CD4-positive, alpha-beta T cell treated with Interleukin-6 for 4 hours (primary cell): ENCODE measurements at regions not wholly inside any gene's neighbourhood (a gene's known extent, or its start where the extent isn't known, plus 50 kb on each side); places are given as distances from the start of the nearest gene placed in this dataset.

ENCODE experiments used
- DNase-seq: peaks from one replicate; pipeline ENCODE4 v3.0.0-alpha.2; 2020; ENCODE audit warnings: mixed read lengths

DNA sequence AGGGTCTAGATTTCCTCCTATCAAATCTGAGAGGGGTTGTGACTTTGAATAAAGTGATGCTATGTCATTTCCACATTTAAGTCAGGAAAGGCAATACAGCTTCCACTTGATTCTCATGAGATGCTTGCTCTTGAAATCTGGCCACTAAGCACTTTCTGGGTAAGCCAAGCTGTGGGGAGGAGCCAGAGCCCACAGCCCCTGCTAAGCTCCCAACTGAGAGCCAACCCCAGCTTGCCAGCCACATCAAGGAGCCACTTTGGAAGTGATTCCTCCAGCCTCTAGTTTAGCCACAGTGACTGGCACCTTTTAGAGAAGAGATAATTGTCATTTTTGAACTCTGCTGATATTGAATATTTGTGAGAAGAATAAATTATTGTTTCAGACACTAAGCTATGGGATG is 1441.5 kb upstream of the IGFBP7 start:
- no peak for DNase-seq

DNA sequence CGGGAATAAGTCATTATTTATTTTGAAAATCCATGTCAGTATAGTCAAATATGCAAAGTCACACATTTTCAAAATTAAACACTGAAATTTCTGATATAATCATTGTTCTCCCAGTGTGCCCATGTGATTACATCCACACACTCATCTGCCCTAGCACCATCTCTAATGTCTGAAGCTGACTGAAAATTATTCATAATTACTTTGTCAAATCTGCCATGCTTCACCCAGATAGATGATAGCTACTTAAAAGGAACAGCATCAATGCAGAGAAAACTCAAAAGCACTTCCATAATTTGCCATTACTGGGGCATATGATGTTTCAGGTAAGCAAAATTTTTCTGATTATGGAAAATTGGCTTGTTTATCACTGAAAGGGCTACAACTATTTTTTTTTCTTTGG is 1433.3 kb upstream of the IGFBP7 start:
- DNase-seq: no peak

DNA sequence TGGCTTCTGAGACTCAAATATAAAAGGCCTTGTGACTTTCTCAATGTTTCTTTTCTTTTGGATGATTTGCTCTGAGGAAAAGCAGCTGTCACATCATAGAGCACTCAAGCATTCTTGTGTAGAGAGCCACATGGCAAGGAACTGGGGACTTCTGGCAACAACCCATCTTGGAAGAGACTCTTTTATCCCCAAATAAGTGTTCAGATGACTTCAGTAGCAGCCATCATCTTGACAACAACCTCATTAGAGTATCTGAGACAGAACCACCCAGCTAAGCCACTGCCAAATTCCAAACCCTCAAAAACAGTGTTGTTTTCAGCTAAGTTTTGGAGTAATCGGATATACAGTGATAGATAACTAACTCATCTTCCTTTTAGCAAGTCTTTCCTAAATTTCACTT is 1431.7 kb upstream of the IGFBP7 start:
- DNase-seq: no peak

- no peak for DNase-seq
Measured at GRCh38 chr4:58522765-58523382, 1412.7 kb upstream of the IGFBP7 start.

DNA sequence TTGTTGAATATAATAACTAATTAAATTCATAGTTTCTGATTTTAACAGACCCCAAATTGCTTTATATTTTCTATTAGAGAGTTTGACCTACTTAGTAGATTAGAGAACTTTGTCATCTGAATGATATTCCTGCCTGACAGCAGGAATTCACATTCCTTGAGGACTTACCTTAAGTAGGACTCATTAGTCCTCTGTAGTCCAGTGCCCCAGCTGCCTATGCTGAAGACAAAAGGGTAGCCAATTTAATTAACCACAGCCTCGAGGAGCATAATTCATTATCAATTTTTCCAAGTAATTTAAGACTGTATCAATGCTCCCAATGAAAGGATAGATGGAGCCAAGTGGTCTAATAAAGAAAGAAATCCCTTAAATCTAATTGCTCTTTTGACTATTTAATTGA is 1405.0 kb upstream of the IGFBP7 start:
- DNase-seq: no peak

- DNase-seq: no peak
Measured at GRCh38 chr4:58514299-58514698, 1404.1 kb upstream of the IGFBP7 start.

- no peak for DNase-seq
Measured at GRCh38 chr4:58510652-58511051, 1400.5 kb upstream of the IGFBP7 start.

DNA sequence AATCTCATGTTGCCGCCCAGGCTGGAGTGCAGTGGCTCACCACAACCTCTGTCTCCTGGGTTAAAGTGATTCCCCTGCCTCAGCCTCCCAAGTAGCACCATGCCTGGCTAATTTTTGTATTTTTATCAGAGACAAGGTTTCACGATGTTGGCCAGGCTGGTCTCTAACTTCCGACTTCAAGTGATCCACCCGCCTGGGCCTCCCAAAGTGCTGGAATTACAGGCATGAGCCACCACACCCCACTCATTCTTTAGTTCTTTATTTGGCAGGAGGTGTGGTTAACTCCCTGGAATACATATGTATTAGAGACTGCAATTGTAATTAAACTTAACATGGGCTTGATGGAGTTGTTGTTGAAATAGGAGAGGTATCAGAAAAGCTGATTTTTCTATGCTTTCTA is 1396.9 kb upstream of the IGFBP7 start:
- no peak for DNase-seq

- no peak for DNase-seq
Measured at GRCh38 chr4:58502839-58503238, 1392.7 kb upstream of the IGFBP7 start.

DNA sequence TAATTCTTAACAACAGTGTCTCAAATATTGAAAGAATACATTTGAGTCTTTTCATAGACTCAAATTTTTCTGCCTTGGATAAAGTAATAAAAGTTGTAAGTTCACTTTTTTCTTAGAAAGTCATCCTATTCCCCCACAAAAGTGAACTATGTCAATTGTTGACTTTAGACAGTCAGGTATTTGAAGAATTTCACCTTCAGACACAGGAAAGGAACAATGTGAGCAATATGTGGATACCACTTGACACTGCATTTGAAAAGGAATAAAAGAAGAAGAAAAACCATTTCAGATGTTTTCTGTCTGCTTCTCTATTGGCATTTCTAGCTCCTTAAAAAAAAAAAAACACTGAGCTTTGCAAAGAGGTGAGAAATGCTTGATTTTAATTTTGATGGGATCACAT is 1389.0 kb upstream of the IGFBP7 start:
- DNase-seq: no peak

- no peak for DNase-seq
Measured at GRCh38 chr4:58491620-58492019, 1381.4 kb upstream of the IGFBP7 start.

GRCh38 chr4:58477950-58478349 is 1367.8 kb upstream of the IGFBP7 start:
- no peak for DNase-seq

DNA sequence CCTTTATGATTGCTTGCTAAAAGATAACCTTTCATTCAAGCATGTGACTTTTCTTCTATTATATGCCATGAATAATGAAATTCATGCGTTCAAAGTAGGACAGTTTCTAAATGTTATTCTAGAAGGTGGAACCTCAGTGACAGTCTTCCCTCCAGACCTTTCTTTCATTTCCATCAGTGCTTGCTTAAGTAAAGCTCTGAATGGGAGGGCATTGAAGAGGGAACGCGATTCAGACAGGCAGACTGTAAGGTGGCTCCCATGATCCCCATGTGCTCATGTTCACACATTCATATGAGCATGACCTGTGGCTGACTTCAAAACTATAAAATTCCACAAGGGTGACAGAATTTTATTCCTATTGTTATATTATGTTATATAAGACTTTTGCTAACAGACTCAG is 1367.3 kb upstream of the IGFBP7 start:
- DNase-seq: no peak

- DNase-seq: no peak
Measured at GRCh38 chr4:58475097-58475496, 1364.9 kb upstream of the IGFBP7 start.

- no peak for DNase-seq
Measured at GRCh38 chr4:58465031-58465430, 1354.8 kb upstream of the IGFBP7 start.

- DNase-seq: no peak
Measured at GRCh38 chr4:58456727-58457384, 1346.7 kb upstream of the IGFBP7 start.

DNA sequence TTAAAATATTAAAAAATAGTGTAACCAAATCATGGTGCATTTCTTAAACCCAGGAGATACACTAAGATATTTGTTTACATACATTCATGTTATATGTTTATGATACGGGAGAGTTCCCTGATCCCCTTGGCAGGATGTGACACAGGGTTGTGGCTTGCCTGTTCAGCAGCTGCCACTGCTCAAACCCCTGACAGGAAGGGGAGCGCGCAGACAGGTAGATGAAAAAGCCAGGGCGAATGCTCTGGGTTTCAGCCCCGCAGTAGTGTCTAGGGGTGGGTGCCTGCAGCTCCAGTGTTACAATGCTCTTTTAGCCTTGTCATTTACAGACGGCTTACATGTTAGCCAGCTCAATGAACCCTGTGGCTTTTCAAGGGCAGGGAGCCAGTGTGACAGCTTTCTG is 1343.8 kb upstream of the IGFBP7 start:
- no peak for DNase-seq

GRCh38 chr4:58451707-58452106 is 1341.5 kb upstream of the IGFBP7 start:
- DNase-seq: no peak

DNA sequence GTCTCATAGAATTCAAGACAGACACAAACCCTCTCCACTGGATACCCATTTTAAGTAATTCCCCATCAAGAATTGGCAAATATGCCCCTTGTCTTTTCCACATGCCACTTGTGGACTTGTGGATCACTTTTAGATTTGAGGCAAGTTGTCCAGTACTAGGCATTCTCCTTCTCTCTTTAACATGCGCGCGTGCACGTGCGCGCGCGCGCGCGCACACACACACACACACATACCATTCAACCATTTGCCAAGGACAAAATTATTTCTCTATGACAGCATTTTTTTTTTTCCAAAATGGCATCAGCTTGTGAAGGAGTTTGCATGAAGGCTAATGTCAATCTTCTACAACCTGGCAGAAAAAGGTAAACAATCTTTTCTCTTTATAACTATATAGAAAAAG is 1325.7 kb upstream of the IGFBP7 start:
- DNase-seq: no peak

- no peak for DNase-seq
Measured at GRCh38 chr4:58413849-58414248, 1303.7 kb upstream of the IGFBP7 start.

- no peak for DNase-seq
Measured at GRCh38 chr4:58411904-58412303, 1301.7 kb upstream of the IGFBP7 start.

GRCh38 chr4:58406762-58407161 is 1296.6 kb upstream of the IGFBP7 start:
- DNase-seq: no peak

- no peak for DNase-seq
Measured at GRCh38 chr4:58368221-58368620, 1258.0 kb upstream of the IGFBP7 start.

DNA sequence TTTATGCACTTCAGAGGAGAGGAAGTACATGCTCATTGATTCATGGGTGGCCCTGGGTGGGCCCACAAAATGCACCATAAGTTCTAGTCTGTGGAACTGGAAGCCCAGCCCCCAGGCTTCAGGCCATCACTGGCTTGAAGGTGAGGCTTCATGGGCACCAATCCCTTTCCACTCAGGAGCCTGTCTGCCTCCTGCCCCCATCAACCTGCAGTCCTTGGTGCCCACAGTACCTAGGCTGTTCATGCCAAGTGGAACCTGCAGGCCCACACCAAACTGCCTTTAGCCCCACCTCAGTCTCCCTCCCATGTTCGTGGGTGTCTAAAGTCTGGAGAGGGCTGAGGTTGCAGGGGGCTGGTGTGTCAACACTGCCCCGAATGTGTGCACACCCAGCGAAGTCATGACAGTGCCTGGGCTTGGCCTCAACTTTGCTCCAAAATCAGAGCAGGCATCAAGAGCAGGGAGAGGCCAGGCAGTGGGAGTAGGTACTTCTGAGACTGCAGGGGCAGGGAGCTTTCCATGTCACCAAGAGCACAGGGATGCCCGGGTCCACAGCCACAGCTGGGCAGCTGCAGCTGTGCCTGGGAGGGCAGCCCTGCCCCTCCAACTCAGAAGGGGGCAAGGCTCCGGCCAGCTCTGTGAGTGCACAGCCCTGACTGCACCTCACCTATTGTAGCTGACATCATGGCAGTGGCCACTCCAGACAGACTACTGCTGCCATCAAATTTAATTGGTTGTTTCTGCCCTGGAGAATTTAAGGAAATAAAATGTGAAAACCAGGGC is 1250.4 kb upstream of the IGFBP7 start:
- no peak for DNase-seq
